ENCODE measurements at regions not wholly inside any gene's neighbourhood (a gene's known extent, or its start where the extent isn't known, plus 50 kb on each side); places are given as distances from the start of the nearest gene placed in this dataset.

DNA sequence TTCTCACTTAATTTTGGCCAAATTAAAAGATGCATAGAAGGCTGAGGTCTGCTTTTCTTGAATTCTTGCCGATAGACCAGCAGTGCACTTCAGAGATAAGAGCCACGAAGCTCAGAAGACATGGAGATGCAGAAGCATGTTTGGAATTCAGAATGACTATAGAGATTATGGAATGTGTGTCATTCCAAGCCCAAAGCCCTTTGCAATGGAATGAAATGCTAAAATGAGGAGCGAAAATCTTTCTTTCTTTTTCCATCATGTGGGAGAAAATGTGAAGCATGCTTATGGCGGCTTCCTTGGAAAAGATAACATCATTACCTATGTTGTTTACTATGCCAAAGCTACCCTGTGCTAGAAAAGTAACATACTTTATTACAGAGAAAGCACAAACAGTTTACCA, 257.0 kb upstream of the RNF32 start:
- no peak for TF ChIP-seq RAD21 (IDR thresholded peaks at IDR 0.05; ENCODE audit: low read length)
- TF ChIP-seq, protein P1, sequence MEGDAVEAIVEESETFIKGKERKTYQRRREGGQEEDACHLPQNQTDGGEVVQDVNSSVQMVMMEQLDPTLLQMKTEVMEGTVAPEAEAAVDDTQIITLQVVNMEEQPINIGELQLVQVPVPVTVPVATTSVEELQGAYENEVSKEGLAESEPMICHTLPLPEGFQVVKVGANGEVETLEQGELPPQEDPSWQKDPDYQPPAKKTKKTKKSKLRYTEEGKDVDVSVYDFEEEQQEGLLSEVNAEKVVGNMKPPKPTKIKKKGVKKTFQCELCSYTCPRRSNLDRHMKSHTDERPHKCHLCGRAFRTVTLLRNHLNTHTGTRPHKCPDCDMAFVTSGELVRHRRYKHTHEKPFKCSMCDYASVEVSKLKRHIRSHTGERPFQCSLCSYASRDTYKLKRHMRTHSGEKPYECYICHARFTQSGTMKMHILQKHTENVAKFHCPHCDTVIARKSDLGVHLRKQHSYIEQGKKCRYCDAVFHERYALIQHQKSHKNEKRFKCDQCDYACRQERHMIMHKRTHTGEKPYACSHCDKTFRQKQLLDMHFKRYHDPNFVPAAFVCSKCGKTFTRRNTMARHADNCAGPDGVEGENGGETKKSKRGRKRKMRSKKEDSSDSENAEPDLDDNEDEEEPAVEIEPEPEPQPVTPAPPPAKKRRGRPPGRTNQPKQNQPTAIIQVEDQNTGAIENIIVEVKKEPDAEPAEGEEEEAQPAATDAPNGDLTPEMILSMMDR (conservative IDR thresholded peaks at IDR 0.05; ENCODE audit: low read depth, low read length), result no peak
- no peak for TF ChIP-seq CEBPB (IDR thresholded peaks at IDR 0.05; ENCODE audit: low read depth, low read length)
- TF ChIP-seq POLR2A (IDR thresholded peaks at IDR 0.05; ENCODE audit: low read depth, low read length), result no peak
- TF ChIP-seq MAFK (IDR thresholded peaks at IDR 0.05; ENCODE audit: low read depth, low read length), result no peak
- TF ChIP-seq BHLHE40 (IDR thresholded peaks at IDR 0.05; ENCODE audit: low read depth, low read length), result no peak
- TF ChIP-seq SMC3 (IDR thresholded peaks at IDR 0.05; ENCODE audit: low read depth, low read length), result no peak
